GM12874 (cell line): ENCODE measurements at regions not wholly inside any gene's neighbourhood (a gene's known extent, or its start where the extent isn't known, plus 50 kb on each side); places are given as distances from the start of the nearest gene placed in this dataset.

ENCODE experiments used
- TF ChIP-seq, protein P1 (sequence below): IDR thresholded peaks from 2 replicates; pipeline ENCODE4 v1.5.1; 2011; ENCODE audit warnings: low read depth, mild to moderate bottlenecking, control low read depth, low read length, moderate library complexity; ENCODE audit not compliant: insufficient read depth

DNA sequence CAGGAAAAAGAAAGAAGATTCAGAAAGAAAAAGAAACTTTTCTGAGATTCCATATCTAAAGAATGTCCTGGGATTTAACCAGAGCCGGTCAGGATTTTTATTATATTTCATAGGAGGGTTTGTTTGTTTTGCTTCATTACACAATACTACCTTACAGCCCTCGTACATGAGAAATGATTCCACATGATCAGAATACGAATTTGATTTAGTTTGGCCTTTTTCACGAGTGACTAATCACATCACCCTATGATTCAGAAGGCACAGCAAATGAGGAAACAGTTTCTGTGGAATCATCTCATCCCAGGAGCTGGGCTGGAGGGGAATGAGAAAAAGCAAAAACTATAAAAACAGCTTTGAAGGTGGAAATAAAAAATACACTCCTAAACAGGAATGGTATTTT lies 54.7 kb upstream of the VWC2 start:
- TF ChIP-seq, protein P1, sequence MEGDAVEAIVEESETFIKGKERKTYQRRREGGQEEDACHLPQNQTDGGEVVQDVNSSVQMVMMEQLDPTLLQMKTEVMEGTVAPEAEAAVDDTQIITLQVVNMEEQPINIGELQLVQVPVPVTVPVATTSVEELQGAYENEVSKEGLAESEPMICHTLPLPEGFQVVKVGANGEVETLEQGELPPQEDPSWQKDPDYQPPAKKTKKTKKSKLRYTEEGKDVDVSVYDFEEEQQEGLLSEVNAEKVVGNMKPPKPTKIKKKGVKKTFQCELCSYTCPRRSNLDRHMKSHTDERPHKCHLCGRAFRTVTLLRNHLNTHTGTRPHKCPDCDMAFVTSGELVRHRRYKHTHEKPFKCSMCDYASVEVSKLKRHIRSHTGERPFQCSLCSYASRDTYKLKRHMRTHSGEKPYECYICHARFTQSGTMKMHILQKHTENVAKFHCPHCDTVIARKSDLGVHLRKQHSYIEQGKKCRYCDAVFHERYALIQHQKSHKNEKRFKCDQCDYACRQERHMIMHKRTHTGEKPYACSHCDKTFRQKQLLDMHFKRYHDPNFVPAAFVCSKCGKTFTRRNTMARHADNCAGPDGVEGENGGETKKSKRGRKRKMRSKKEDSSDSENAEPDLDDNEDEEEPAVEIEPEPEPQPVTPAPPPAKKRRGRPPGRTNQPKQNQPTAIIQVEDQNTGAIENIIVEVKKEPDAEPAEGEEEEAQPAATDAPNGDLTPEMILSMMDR, result no peak

DNA sequence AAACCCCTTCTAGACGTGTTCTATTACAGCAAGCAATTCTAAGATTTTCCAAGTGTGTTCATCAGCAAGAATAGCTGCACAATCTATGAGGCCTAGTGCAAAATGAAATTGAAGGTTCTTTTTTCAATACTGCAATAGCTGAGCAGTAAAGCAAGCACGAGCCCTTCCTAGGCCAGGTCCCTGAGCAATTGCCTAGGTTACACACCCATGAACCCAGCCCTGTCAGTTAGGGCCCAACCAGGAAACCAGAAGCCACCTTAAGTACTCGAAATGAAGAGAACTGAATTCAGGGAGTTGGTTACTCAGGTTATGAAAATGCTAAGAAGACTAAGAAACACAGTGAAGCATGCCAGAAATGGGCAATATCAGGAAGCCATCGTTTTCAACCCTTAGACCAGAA lies 52.0 kb upstream of the VWC2 start:
- TF ChIP-seq, protein P1, result no peak
